H9 (cell line): ENCODE measurements at regions not wholly inside any gene's neighbourhood (a gene's known extent, or its start where the extent isn't known, plus 50 kb on each side); places are given as distances from the start of the nearest gene placed in this dataset.

Experiments
- DNase-seq: peaks from one replicate; pipeline ENCODE4 v3.0.0-alpha.2; 2017
- H2AFZ ChIP-seq: one replicate; pipeline ENCODE4 v1.6.1; 2013; ENCODE audit warnings: mild to moderate bottlenecking, low read length, control low read depth, moderate library complexity
- H2AK5ac ChIP-seq: 2 replicates; pipeline ENCODE4 v1.6.1; 2013; ENCODE audit warnings: low read length, control low read depth, mixed read lengths; ENCODE audit not compliant: insufficient read length
- H2BK120ac ChIP-seq: one replicate; pipeline ENCODE4 v1.6.1; 2013; ENCODE audit warnings: low read depth, mild to moderate bottlenecking, low read length, control low read depth, inconsistent platforms; ENCODE audit not compliant: poor library complexity, severe bottlenecking
- H2BK12ac ChIP-seq: 2 replicates; pipeline ENCODE4 v1.6.1; 2013; ENCODE audit warnings: low read length, control low read depth, mixed read lengths, low read depth; ENCODE audit not compliant: insufficient read length
- H2BK15ac ChIP-seq: 2 replicates; pipeline ENCODE4 v1.6.1; 2013; ENCODE audit warnings: low read depth, low read length, control low read depth
- H2BK20ac ChIP-seq: one replicate; pipeline ENCODE4 v1.6.1; 2013; ENCODE audit warnings: low read depth, mild to moderate bottlenecking, low read length, control low read depth, inconsistent platforms; ENCODE audit not compliant: poor library complexity, severe bottlenecking
- H2BK5ac ChIP-seq: 2 replicates; pipeline ENCODE4 v1.6.1; 2013; ENCODE audit warnings: low read length, control low read depth, mixed read lengths; ENCODE audit not compliant: insufficient read length
- H3K14ac ChIP-seq: 2 replicates; pipeline ENCODE4 v1.6.1; 2013; ENCODE audit warnings: low read length, control low read depth; ENCODE audit not compliant: insufficient read depth
- H3K18ac ChIP-seq: 2 replicates; pipeline ENCODE4 v1.6.1; 2013; ENCODE audit warnings: low read depth, mild to moderate bottlenecking, mixed read lengths, low read length, control low read depth; ENCODE audit not compliant: insufficient read length
- H3K23ac ChIP-seq: 2 replicates; pipeline ENCODE4 v1.6.1; 2013; ENCODE audit warnings: low read length, control low read depth, mixed read lengths, low read depth; ENCODE audit not compliant: insufficient read length
- H3K23me2 ChIP-seq: 2 replicates; pipeline ENCODE4 v1.6.1; 2013; ENCODE audit warnings: low read depth, mild to moderate bottlenecking, mixed read lengths, low read length, control low read depth; ENCODE audit not compliant: insufficient read length, poor library complexity, severe bottlenecking
- H3K27ac ChIP-seq: 2 replicates; pipeline ENCODE4 v1.5.1; 2013; ENCODE audit warnings: low read length, control low read depth, mixed read lengths, low read depth; ENCODE audit not compliant: insufficient read length
- H3K27me3 ChIP-seq: 2 replicates; pipeline ENCODE4 v1.6.1; 2013; ENCODE audit warnings: low read length, control low read depth, inconsistent platforms; ENCODE audit not compliant: insufficient read depth
- H3K4ac ChIP-seq: 2 replicates; pipeline ENCODE4 v1.6.1; 2013; ENCODE audit warnings: low read depth, mild to moderate bottlenecking, control low read depth, inconsistent platforms, low read length, moderate library complexity
- H3K4me1 ChIP-seq: 2 replicates; pipeline ENCODE4 v1.6.1; 2013; ENCODE audit warnings: low read length, control low read depth, inconsistent platforms; ENCODE audit not compliant: insufficient read depth
- H3K4me2 ChIP-seq: 2 replicates; pipeline ENCODE4 v1.6.1; 2013; ENCODE audit warnings: low read length, control low read depth, mixed read lengths; ENCODE audit not compliant: insufficient read length, insufficient read depth
- H3K56ac ChIP-seq: 2 replicates; pipeline ENCODE4 v1.6.1; 2013; ENCODE audit warnings: low read depth, mild to moderate bottlenecking, mixed read lengths, low read length, control low read depth; ENCODE audit not compliant: insufficient read length
- H3K79me1 ChIP-seq: 2 replicates; pipeline ENCODE4 v1.6.1; 2013; ENCODE audit warnings: low read depth, mild to moderate bottlenecking, moderate library complexity, low read length, control low read depth, inconsistent platforms; ENCODE audit not compliant: insufficient read depth, poor library complexity, severe bottlenecking
- H3K79me2 ChIP-seq: 2 replicates; pipeline ENCODE4 v1.6.1; 2013; ENCODE audit warnings: low read length, control low read depth, inconsistent platforms; ENCODE audit not compliant: insufficient read depth
- H3K9ac ChIP-seq: 2 replicates; pipeline ENCODE4 v1.6.1; 2013; ENCODE audit warnings: low read length, control low read depth, mixed read lengths; ENCODE audit not compliant: insufficient read length; ENCODE audit errors: extremely low read depth
- H3K9me3 ChIP-seq: one replicate; pipeline ENCODE4 v1.6.1; 2013; ENCODE audit warnings: low read depth, low read length, inconsistent platforms; ENCODE audit not compliant: control insufficient read depth
- H3T11ph ChIP-seq: one replicate; pipeline ENCODE4 v1.6.1; 2013; ENCODE audit warnings: mild to moderate bottlenecking, low read length, control low read depth, inconsistent platforms
- H4K20me1 ChIP-seq: one replicate; pipeline ENCODE4 v1.6.1; 2013; ENCODE audit not compliant: control insufficient read depth, insufficient read length, insufficient read depth
- H4K5ac ChIP-seq: 2 replicates; pipeline ENCODE4 v1.6.1; 2013; ENCODE audit warnings: low read depth, mild to moderate bottlenecking, mixed read lengths, low read length, control low read depth; ENCODE audit not compliant: insufficient read length
- H4K8ac ChIP-seq: replicated peaks from 2 replicates; pipeline ENCODE4 v1.6.1; 2013; ENCODE audit warnings: low read length, control low read depth, mixed read lengths, low read depth; ENCODE audit not compliant: insufficient read length
- H4K91ac ChIP-seq: 2 replicates; pipeline ENCODE4 v1.6.1; 2013; ENCODE audit warnings: low read depth, mild to moderate bottlenecking, moderate library complexity, mixed read lengths, low read length, control low read depth; ENCODE audit not compliant: insufficient read length
- H3K27ac Mint-ChIP-seq, 3 experiments: 2 replicates in 2 of 3; 3 replicates in 1 of 3; pipeline ENCODE4 v1.8.0; 2020 to 2021; ENCODE audit warnings: mixed read lengths in 3 of 3, mild to moderate bottlenecking in 1 of 3, moderate library complexity in 1 of 3
- H3K27me3 Mint-ChIP-seq: 2 replicates; pipeline ENCODE4 v1.8.0; 2021; ENCODE audit warnings: low read depth, mild to moderate bottlenecking, moderate library complexity, mixed read lengths
- H3K36me3 Mint-ChIP-seq, 3 experiments: 2 replicates in 2 of 3; 3 replicates in 1 of 3; pipeline ENCODE4 v1.8.0; 2020 to 2021; ENCODE audit warnings: low read depth in 3 of 3, mixed read lengths in 3 of 3; ENCODE audit not compliant: insufficient read depth in 1 of 3
- H3K4me1 Mint-ChIP-seq, 2 experiments: 2 replicates each; pipeline ENCODE4 v1.8.0; 2020; ENCODE audit warnings: mixed read lengths in 2 of 2
- H3K4me3 Mint-ChIP-seq, 2 experiments: 2 replicates in 1 of 2; 3 replicates in 1 of 2; pipeline ENCODE4 v1.8.0; 2020 to 2021; ENCODE audit warnings: mild to moderate bottlenecking in 2 of 2, mixed read lengths in 2 of 2, moderate library complexity in 1 of 2
- H3K9me3 Mint-ChIP-seq, 2 experiments: 2 replicates in 1 of 2; 3 replicates in 1 of 2; pipeline ENCODE4 v1.8.0; 2020; ENCODE audit warnings: mild to moderate bottlenecking in 2 of 2, mixed read lengths in 2 of 2, moderate library complexity in 1 of 2
- WGBS: extraction: QIAGEN DNeasy Blood & Tissue Kit; methylation state at CpG from one replicate; pipeline ENCODE4 v1.1.7; 2013; ENCODE audit warnings: missing lambda C conversion rate, low lambda C conversion rate, mixed read lengths; ENCODE audit not compliant: insufficient read length; ENCODE audit errors: extremely low coverage; 5-methylcytosine and 5-hydroxymethylcytosine counted together
- TF ChIP-seq, protein P1 (sequence below): fragments of 200-600 bp; sonication (generic); conservative IDR thresholded peaks from 3 replicates; pipeline ENCODE4 v1.8.0; 2021; ENCODE audit warnings: antibody characterized with exemption, mild to moderate bottlenecking

DNA sequence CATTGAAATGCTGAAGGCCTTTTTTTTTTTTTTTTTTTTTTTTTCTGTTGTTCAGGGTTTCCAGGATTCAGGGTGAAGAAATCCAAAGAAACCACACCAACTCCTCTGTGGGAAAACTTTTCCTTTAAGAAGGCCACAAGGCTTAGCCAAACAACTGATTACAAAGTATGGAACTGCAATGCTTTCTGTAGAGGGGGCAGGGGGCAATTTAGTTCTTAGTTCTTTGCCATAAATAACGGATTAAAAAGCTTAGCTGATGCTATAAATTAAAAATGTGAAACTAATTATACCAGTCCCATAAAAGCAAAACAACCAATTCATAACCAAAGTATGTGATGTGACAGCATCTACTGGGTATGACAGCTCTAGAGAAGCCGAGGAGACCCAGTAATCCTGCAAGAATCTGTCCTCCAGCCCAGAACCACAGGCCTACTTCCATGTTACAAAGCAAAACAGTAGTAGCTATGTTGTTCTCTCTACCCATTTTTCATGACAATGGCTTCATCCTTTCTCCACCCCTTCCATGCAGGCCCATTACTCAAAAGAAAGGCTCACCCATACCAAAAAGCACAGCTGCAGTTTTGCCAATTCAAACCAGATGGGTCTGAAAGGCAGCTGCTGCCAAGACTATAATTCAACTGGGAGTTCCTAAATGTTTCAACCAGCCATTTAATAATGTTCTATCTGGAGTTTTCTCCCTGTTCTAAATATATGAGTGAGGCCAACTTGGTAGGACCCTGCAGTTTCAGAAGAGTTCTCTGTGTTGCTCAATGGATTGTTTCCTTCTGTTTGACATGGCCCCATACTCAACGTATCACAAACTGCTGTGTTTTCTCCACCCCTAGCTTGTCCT is 167.1 kb upstream of the ZFHX3 start:
- no peak overlapping the region for H3K4me3 Mint-ChIP-seq
- Histone ChIP-seq H3K14ac (no peak overlapping the region), H3K23ac (no peak overlapping the region), H2BK5ac (no peak overlapping the region), H3K4me2 (peak overlapping the region; percentile 11), H2AFZ (no peak overlapping the region), H2BK120ac (no peak overlapping the region), H3K27me3 (no peaks in the 10 kb centered on the region), H3T11ph (no peak overlapping the region), H4K8ac (no peak overlapping the region), H2BK12ac (no peak overlapping the region), H3K27ac (no peak overlapping the region), H3K9me3 (peaks cover 10% of the 10 kb centered on the region), H3K79me1 (no peaks in the 10 kb centered on the region), H3K18ac (no peak overlapping the region), H4K5ac (no peak overlapping the region), H2AK5ac (no peak overlapping the region), H3K79me2 (no peaks in the 10 kb centered on the region), H3K23me2 (no peaks in the 10 kb centered on the region), H4K91ac (no peak overlapping the region), H2BK20ac (no peak overlapping the region), H2BK15ac (no peak overlapping the region), H3K4me1 (peaks cover 5% of the 10 kb centered on the region; the same call in 1 of the 2 replicates), H4K20me1 (no peaks in the 10 kb centered on the region), H3K56ac (no peak overlapping the region), H3K4ac (no peak overlapping the region), H3K9ac (no peak overlapping the region)
- TF ChIP-seq, protein P1, sequence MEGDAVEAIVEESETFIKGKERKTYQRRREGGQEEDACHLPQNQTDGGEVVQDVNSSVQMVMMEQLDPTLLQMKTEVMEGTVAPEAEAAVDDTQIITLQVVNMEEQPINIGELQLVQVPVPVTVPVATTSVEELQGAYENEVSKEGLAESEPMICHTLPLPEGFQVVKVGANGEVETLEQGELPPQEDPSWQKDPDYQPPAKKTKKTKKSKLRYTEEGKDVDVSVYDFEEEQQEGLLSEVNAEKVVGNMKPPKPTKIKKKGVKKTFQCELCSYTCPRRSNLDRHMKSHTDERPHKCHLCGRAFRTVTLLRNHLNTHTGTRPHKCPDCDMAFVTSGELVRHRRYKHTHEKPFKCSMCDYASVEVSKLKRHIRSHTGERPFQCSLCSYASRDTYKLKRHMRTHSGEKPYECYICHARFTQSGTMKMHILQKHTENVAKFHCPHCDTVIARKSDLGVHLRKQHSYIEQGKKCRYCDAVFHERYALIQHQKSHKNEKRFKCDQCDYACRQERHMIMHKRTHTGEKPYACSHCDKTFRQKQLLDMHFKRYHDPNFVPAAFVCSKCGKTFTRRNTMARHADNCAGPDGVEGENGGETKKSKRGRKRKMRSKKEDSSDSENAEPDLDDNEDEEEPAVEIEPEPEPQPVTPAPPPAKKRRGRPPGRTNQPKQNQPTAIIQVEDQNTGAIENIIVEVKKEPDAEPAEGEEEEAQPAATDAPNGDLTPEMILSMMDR: no peak
- H3K9me3 Mint-ChIP-seq: peaks cover 9 to 11% of the 10 kb centered on the region in 2 experiments; a peak in 4 of 5 replicates
- H3K27me3 Mint-ChIP-seq: no peaks in the 10 kb centered on the region
- H3K36me3 Mint-ChIP-seq: peaks cover 3 to 12% (median 6%) of the 10 kb centered on the region in 3 experiments; a peak in 5 of 7 replicates
- DNase-seq: no peak
- WGBS: no CpG with 5 or more reads among the region's 3 CpGs
- H3K27ac Mint-ChIP-seq: 0 out of 7 replicates have a peak overlapping the region, but pooled peaks of 1 of the 3 experiments have one; percentile 16
- H3K4me1 Mint-ChIP-seq: peaks cover 33 to 35% of the 10 kb centered on the region in 2 experiments
